Thymus (tissue), 11 donors: ENCODE measurements at regions not wholly inside any gene's neighbourhood (a gene's known extent, or its start where the extent isn't known, plus 50 kb on each side); places are given as distances from the start of the nearest gene placed in this dataset.

ENCODE experiments used
- DNase-seq, 9 donors: peaks; one replicate each; pipeline ENCODE4 v3.0.0-alpha.2; 2013; ENCODE audit warnings: low spot score in 9 of 9, low read depth in 6 of 9, missing footprints in 1 of 9
- H3K27ac ChIP-seq, 2 donors: one replicate each; pipeline ENCODE4 v1.5.1; 2013; ENCODE audit warnings: control low read depth in 1 of 2, low read depth in 1 of 2, low read length in 1 of 2, mild to moderate bottlenecking in 1 of 2, moderate library complexity in 1 of 2
- H3K27me3 ChIP-seq, 2 donors: one replicate each; pipeline ENCODE4 v1.5.1; 2013; ENCODE audit warnings: low read length in 1 of 2; ENCODE audit not compliant: control insufficient read depth in 2 of 2, insufficient read depth in 1 of 2
- H3K36me3 ChIP-seq, 2 donors: one replicate each; pipeline ENCODE4 v1.5.1; 2013; ENCODE audit warnings: low read length in 1 of 2, mild to moderate bottlenecking in 1 of 2, moderate library complexity in 1 of 2; ENCODE audit not compliant: control insufficient read depth in 2 of 2, insufficient read depth in 2 of 2
- H3K4me1 ChIP-seq, 2 donors: one replicate each; pipeline ENCODE4 v1.5.1; 2013; ENCODE audit warnings: low read length in 2 of 2; ENCODE audit not compliant: control insufficient read depth in 2 of 2, insufficient read depth in 2 of 2
- H3K4me3 ChIP-seq, 2 donors: one replicate each; pipeline ENCODE4 v1.5.1; 2013; ENCODE audit warnings: low read length in 2 of 2, control low read depth in 1 of 2, mild to moderate bottlenecking in 1 of 2
- H3K9me3 ChIP-seq, 2 donors: one replicate each; pipeline ENCODE4 v1.5.1; 2013; ENCODE audit warnings: low read length in 1 of 2, mild to moderate bottlenecking in 1 of 2; ENCODE audit not compliant: control insufficient read depth in 2 of 2, insufficient read depth in 1 of 2
- WGBS: extraction: QIAGEN DNeasy Blood & Tissue Kit; methylation state at CpG from one replicate; pipeline ENCODE4 v1.1.7; 2013; 5-methylcytosine and 5-hydroxymethylcytosine counted together
- donor health status: healthy.

GRCh38 chr3:120544361-120544760 lies 51.8 kb upstream of the NDUFB4 start:
- 93% methylated on average over 2 of the region's 2 CpGs for whole genome bisulfite sequencing
- Histone ChIP-seq H3K9me3 (no peaks in the 10 kb centered on the region), H3K27me3 (no peaks in the 10 kb centered on the region), H3K27ac (no peak overlapping the region), H3K4me1 (no peaks in the 10 kb centered on the region), H3K36me3 (no peaks in the 10 kb centered on the region), H3K4me3 (no peak overlapping the region)
- no peak for DNase-seq

GRCh38 chr3:120536642-120537041 lies 59.5 kb upstream of the NDUFB4 start:
- Histone ChIP-seq H3K36me3 (no peaks in the 10 kb centered on the region), H3K4me1 (no peaks in the 10 kb centered on the region), H3K27me3 (no peaks in the 10 kb centered on the region), H3K9me3 (no peaks in the 10 kb centered on the region), H3K27ac (no peak overlapping the region), H3K4me3 (no peak overlapping the region)
- DNase-seq = no peak
- 91% methylated on average over 3 of the region's 3 CpGs for WGBS

- Histone ChIP-seq H3K27me3 (no peaks in the 10 kb centered on the region), H3K9me3 (no peaks in the 10 kb centered on the region), H3K4me3 (no peak overlapping the region), H3K36me3 (no peaks in the 10 kb centered on the region), H3K4me1 (no peaks in the 10 kb centered on the region), H3K27ac (no peak overlapping the region)
- DNase-seq = no peak
- 88% methylated on average over 2 of the region's 2 CpGs for WGBS
These were observed 63.2 kb upstream of the NDUFB4 start for GRCh38 chr3:120532969-120533368.

- Histone ChIP-seq H3K9me3 (no peaks in the 10 kb centered on the region), H3K36me3 (no peaks in the 10 kb centered on the region), H3K27me3 (no peaks in the 10 kb centered on the region), H3K4me3 (no peak overlapping the region), H3K4me1 (no peaks in the 10 kb centered on the region), H3K27ac (no peak overlapping the region)
- no peak for DNase-seq
- 95% methylated on average over 6 of the region's 6 CpGs for WGBS
These were observed 68.0 kb upstream of the NDUFB4 start for GRCh38 chr3:120528163-120528562.

GRCh38 chr3:120526011-120526870 lies 69.9 kb upstream of the NDUFB4 start:
- Histone ChIP-seq H3K9me3 (no peaks in the 10 kb centered on the region), H3K27me3 (no peaks in the 10 kb centered on the region), H3K4me3 (no peak overlapping the region), H3K27ac (no peak overlapping the region), H3K36me3 (no peaks in the 10 kb centered on the region), H3K4me1 (no peaks in the 10 kb centered on the region)
- 92% methylated on average over 3 of the region's 3 CpGs for WGBS
- DNase-seq = no peak

- H3K27me3 ChIP-seq = no peaks in the 10 kb centered on the region
- no peak overlapping the region for H3K27ac ChIP-seq
- no peak overlapping the region for H3K4me3 ChIP-seq
- H3K9me3 ChIP-seq = no peaks in the 10 kb centered on the region
- DNase-seq = no peak
- 85% methylated on average over 5 of the region's 5 CpGs for WGBS
- H3K36me3 ChIP-seq = no peaks in the 10 kb centered on the region
- no peaks in the 10 kb centered on the region for H3K4me1 ChIP-seq
These were observed 71.8 kb upstream of the NDUFB4 start for GRCh38 chr3:120524171-120524923.

GRCh38 chr3:120516136-120516535 lies 65.3 kb upstream of the FSTL1 start:
- H3K9me3 ChIP-seq = no peaks in the 10 kb centered on the region
- no peak overlapping the region for H3K4me3 ChIP-seq
- no peak for DNase-seq
- no peaks in the 10 kb centered on the region for H3K4me1 ChIP-seq
- no peak overlapping the region for H3K27ac ChIP-seq
- no peaks in the 10 kb centered on the region for H3K36me3 ChIP-seq
- no peaks in the 10 kb centered on the region for H3K27me3 ChIP-seq
- WGBS = 84% methylated on average over 6 of the region's 6 CpGs

- 87% methylated on average over 2 of the region's 2 CpGs for WGBS
- Histone ChIP-seq H3K27ac (no peak overlapping the region), H3K4me3 (no peak overlapping the region), H3K4me1 (no peaks in the 10 kb centered on the region), H3K27me3 (no peaks in the 10 kb centered on the region), H3K36me3 (no peaks in the 10 kb centered on the region), H3K9me3 (no peaks in the 10 kb centered on the region)
- no peak for DNase-seq
These were observed 61.9 kb upstream of the FSTL1 start for GRCh38 chr3:120512655-120513054.
